ENCODE measurements at regions not wholly inside any gene's neighbourhood (a gene's known extent, or its start where the extent isn't known, plus 50 kb on each side); places are given as distances from the start of the nearest gene placed in this dataset.
"Not testable (repeated sequence)": the region's sequence is repeated elsewhere in the genome, so short reads cannot be mapped to it uniquely, and the experiment has no call there.

GRCh38 chr4:30461218-30461617, 259.0 kb upstream of the PCDH7 start:
- no peak for DNase-seq

- DNase-seq = no peak
Measured at GRCh38 chr4:30462445-30463090, 257.6 kb upstream of the PCDH7 start.

DNA sequence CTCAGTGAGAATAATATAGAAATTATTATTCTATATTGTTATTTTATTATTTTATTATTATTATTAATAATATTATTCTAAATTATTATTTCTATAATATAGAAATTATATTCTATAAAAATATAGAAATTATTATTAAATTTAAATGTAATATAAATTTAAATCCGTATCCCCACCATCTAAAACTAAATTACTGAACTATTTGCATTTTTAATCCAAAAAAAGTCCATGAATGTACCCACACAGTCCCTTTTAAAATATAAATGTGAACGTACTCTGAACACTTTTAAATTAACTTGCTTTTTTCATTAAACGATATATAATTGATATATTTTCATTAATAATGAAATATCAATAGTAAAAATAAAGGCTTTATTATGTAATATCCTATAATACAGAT, 248.3 kb upstream of the PCDH7 start:
- no peak for DNase-seq

DNA sequence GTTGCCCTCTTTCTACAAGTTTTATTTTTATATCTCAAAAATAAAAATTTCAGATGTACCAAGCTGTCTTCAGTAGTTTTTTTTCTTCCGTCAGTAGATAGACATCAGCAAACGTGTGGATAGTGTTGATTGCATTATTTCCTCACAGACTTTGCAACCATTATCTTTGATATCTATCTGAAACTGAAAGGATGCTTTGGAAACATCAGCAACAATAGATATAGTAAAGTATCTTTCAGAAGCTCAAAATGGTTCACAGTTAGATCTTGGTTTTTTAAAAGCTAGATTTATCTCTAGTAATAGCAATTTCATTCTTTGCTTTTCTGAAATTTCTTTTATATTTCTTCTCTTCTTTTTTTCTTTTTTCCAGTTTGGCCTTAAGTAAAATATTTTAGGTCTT, 246.9 kb upstream of the PCDH7 start:
- DNase-seq = no peak

- no peak for DNase-seq
Measured at GRCh38 chr4:30495251-30495650, 224.9 kb upstream of the PCDH7 start.

DNA sequence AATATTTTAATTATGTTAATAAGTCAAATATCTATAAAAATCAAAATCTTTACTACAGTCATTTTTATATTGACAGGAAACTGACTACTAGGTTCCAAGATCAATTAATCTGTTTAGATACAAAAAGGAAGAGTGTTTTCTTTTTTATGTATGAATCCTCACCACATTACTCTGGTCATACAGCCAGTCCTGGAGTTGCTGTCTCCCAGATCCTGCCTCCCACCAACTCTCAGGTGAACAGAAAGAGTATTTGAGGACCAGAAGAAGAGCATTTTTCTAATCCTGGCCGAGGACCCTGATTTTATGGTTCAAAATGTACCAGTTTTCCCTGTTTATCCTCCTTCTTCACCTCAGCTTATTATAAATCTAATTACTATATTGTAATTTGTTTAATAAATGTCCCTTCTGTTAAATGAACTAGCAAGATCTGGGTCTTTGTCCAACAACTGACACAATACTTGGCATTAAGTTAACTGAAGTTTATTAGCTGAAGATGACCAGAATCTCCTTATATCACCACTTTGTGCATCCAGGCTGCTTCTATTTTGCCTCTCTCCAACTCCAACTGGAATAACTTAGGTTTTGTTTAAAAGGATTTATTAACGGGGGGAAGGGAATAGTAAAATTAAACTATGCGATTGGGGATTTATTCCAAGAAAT, 224.4 kb upstream of the PCDH7 start:
- no peak for DNase-seq

DNA sequence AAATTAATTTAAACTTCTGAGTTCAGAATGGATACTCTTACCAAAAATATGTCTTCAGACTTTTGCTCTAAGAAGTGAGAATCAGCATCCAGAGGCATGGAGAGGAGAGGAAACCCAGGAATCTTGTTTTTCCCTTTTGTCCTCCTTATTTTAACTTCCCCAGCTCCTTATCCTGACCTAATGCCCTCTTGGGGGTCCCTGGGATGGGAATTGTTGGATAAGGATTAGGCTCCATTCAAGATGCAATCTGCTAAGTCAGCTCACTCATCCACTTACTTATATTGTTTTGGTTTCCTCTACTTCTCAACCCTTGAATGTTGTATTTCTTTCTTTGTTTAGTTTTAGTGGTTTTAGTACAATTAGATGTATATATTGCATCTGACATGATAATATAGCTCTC, 208.4 kb upstream of the PCDH7 start:
- no peak for DNase-seq

DNA sequence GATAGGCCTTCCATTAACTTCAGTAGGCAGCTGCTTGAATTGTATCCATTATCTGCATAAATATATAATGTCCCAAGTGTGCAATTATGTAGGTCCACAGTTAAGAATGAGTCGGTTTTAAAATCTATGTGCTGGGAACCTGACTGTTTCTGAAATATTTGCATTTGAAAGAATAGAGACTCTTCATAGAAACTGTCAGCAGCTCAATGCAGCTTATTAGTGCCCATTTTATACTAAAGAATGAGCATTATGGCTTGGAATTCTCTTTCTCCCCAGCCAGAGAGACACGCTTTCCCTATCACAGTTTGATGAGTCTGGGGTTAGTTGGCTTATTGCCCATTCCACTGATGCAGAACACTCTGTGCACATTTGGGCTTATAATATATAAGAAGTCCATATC, 202.0 kb upstream of the PCDH7 start:
- DNase-seq = no peak

DNA sequence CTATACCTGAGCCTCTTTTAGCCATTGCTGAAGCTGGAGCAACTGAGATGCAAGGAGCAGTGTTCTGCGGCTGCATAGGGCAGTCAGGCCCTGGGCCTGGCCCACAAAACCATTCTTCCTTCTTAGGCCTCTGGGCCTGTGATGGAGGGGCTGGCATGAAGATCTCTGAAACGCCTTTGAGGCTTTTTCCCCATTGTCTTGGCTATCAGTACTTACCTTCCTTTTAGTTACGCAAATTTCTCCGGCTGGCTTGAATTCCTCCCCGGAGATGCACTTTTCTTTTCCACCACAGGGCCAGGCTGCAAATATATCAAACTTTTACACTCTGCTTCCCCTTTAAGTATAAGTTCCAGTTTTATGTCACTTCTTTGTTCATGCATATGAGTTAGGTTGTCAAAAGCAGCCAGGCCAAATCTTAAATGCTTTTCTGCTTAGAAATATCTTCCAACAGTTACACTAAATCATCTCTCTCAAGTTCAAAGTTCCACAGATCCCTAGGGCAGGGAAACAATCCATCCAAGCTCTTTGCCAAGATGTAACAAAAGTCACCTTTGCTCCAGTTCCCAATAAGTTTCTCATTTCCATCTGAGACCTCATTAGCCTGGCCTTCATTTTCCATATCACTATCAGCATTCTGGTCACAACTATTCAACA, 194.4 kb upstream of the PCDH7 start:
- DNase-seq = no peak

DNA sequence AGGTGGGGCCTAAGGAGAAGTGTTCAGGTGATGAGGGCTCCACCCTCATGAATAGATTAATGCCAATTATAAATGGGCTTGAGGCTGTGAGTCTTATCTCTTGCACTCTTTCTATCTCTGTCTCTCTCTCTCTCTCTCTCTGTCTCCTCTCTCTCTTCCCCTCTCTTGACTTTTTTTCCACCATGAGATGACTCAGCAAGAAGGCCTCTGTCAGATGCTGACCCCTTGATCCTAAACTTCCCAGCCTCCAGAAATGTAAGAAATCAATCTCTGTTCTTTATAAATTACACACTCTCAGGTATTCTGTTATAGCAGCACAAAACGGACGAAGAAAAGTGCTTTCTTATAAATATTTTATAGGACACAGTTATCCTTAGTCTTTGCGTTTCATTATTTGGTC, 184.9 kb upstream of the PCDH7 start:
- no peak for DNase-seq

GRCh38 chr4:30536231-30536630, 183.9 kb upstream of the PCDH7 start:
- DNase-seq = no peak

DNA sequence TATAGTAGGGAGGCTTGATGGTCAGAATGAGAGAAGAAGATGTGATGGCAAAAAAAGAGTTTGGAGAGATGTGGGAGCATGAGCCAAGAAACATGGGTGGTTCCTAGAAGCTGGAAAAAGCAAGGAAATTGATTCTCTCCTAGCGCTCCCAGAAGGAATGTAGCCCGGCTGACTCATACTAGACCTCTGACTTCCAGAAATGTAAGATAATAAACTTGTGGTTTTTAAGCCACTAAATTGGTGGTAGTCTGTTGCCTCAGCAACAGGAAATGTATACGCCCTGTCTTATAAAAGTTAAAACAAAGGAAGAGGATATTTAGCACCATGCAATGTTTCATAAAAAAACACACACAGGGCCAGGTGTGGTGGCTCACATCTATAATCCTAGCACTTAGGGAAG, 182.7 kb upstream of the PCDH7 start:
- no peak for DNase-seq

DNA sequence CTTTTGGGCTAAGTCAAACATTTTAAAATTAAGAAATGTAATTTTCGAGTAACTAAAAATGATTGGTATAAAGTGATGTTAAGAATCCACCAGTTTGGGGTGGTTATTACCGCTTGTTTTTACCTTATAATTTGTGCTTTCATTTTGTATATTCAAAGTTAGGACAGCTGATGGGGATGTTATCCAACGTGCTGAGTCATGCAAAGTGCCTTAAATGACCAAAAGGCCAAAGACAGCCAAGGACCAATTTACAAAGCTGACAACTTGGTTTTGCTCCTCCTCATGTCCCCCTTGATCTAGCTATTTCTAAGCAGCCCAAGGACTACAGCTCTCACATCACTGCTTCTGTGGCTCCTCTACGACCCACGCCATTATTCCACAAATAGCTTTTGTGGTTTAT, 181.4 kb upstream of the PCDH7 start:
- DNase-seq = no peak

DNA sequence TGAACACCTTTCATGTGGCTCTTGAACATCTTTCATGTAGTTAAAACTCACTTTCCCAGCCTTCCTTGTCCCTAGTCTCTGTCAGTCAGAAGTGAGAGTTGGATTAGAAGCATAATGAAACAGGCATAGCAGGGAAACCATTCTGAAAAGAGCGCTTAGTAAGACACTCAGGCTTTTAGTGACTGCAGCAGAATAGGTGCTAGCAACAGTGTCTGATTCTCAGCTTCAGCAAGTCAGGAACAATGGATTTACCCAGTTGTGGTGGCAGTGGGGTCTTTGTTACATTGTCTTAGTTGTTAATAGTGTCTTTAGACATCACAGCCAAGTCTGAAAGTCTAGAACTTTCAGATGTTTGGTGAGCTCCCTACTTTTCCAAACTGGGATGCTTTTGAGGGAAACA, 177.1 kb upstream of the PCDH7 start:
- no peak for DNase-seq

GRCh38 chr4:30553151-30553550, 167.0 kb upstream of the PCDH7 start:
- no peak for DNase-seq

- DNase-seq = no peak
Measured at GRCh38 chr4:30553706-30554105, 166.5 kb upstream of the PCDH7 start.

- DNase-seq = no peak
Measured at GRCh38 chr4:30555775-30556174, 164.4 kb upstream of the PCDH7 start.

- no peak for DNase-seq
Measured at GRCh38 chr4:30559481-30559880, 160.7 kb upstream of the PCDH7 start.

GRCh38 chr4:30586850-30587249, 133.3 kb upstream of the PCDH7 start:
- DNase-seq = no peak

DNA sequence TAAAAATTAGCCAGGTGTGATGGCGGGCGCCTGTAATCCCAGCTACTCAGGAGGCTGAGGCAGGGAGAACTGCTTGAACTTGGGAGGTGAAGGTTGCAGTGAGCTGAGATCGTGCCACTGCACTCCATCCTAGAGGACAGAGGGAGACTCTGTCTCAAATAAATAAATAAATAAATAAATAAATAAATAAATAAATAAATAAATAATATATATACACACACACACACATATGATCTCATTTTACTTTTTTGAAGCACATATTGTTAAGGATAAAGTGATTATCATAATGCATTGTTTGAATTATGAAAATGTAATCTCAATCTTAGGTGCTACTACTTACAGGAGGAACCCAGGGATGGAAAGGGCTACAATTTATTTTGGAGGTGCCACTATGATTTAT, 130.5 kb upstream of the PCDH7 start:
- not testable (repeated sequence) for DNase-seq

DNA sequence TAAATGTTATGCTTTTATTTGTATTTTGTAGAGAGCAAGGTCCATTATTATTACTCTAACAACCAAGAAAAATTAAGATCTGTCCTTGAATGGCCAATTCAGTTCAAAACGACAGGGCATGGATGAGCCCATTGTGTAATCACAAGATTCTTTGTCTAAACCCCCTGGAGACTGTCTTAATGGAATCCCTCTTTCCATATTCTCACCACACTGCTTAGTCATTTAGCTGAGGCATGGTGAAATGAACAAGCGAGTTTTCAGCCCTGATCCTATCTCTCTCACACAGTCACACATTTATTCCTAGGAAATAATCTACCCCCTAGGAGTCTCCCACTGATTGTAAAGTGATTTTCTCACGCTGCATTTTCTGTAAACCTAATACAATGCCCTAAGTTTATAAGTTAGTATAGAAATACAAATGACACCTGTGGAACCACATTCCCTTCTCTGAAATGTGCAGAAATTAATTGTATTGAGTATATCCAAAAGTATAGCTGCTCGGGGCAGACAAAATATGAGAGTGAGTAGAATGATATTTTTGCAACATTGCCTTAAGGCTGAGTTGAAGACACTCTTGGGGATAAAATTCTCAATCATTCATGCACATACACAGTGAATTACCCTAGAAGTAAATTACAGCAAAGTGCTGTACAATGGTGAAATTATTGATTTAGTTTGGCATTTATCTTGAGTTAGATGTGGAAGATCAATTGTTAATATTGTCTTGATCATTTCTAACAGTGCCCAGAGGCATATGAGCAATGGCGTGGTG, 119.7 kb upstream of the PCDH7 start:
- no peak for DNase-seq

DNA sequence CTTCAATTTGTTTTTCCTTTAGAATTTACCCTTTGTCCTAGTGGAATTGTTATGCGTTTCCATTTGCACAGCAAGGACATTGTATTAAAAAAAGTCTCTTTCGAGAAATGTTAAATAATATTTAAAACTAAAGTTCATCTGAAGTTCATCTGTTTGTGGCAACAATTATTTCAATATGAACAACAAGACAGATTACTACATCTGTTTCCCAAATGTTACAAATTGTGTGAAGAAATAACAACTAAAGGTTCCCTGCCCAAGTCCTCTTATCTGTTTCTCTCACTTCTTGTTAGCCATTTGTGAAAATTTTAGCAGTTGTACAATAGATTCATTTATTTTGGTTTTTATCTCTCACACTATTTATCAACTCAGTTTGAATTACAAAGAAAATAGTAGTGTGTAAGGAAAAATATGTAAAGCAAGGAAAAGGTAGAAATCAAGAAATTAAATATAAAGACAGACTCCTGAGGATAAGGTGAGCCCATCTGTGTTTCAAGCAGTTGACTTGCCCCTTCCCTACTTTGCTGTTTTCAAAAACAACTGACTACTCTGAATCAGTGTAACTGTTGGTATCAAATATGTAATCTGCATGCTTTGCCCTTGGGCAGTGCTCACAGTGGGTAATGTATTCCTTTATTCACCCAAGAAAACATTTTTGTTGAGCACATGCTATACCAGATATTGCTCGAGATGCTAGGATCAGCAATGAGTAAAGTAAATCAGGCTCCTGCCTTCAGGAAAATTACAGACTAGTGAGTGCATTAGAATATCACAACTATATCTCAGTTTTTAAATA, 118.9 kb upstream of the PCDH7 start:
- DNase-seq = no peak

DNA sequence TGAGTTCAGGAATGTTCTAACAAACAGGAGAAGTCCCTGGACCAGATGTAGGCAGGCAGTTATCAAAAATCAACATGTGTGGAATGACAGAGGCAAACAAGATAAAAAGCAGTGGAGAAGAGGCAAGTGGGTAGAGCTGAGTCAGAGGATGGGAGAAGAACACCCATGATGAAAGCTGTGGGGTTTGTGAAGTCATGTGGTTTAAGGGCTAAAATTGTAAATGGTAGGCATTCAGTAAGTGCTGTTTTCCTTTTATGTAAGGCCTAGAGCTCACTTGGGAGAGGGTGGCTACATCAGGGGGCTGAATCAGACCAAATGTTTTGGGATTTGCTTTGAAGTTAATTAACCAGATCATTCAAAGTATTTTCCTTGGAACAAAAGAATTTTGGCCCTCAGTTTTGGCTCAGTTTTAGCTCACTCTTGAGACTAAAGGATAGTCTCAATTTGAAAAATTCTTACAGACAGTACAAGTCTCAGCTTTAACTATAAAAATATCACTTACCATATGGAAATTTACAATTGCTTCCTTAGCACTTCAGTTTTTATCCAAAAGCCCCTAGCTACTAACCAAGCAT, 114.5 kb upstream of the PCDH7 start:
- DNase-seq = no peak

Data from NCI-H2107 (cell line).